Neural progenitor cell (in vitro differentiated cells): ENCODE measurements at regions not wholly inside any gene's neighbourhood (a gene's known extent, or its start where the extent isn't known, plus 50 kb on each side); places are given as distances from the start of the nearest gene placed in this dataset.

Experiments
- CTCF ChIP-seq: fragments of 200-600 bp; sonication (generic); IDR thresholded peaks from 2 replicates; pipeline ENCODE4 v1.5.1; 2017; ENCODE audit warnings: antibody characterized with exemption, mild to moderate bottlenecking
- EZH2phosphoT487 ChIP-seq: fragments of 200-600 bp; sonication (generic); IDR thresholded peaks from 2 replicates; pipeline ENCODE4 v1.6.1; 2017; ENCODE audit warnings: antibody characterized with exemption

GRCh38 chr2:175259164-175259563 is 77.7 kb upstream of the ATP5MC3 start:
- TF ChIP-seq CTCF: no peak
- no peak for TF ChIP-seq EZH2phosphoT487
